SK-N-SH treated with all-trans-retinoic acid at 6 μM for 48 hours (cell line): ENCODE measurements at regions not wholly inside any gene's neighbourhood (a gene's known extent, or its start where the extent isn't known, plus 50 kb on each side); places are given as distances from the start of the nearest gene placed in this dataset.

Source experiments
- ATAC-seq: fragments of 200-7000 bp; cut with Tn5 transposase; 3 replicates; pipeline ENCODE4 v1.9.1; 2020; ENCODE audit warnings: mild to moderate bottlenecking, moderate library complexity
- ARNTL ChIP-seq: fragments of 450-650 bp; formaldehyde crosslinking; IDR thresholded peaks from 2 replicates; pipeline ENCODE4 v1.5.0; 2020; ENCODE audit warnings: low read depth, mild to moderate bottlenecking, moderate library complexity, borderline replicate concordance
- BACH2 ChIP-seq: fragments of 250-450 bp; sonication (Bioruptor Pico); IDR thresholded peaks from 2 replicates; pipeline ENCODE4 v1.9.0; 2021; ENCODE audit warnings: mild to moderate bottlenecking, borderline replicate concordance
- CSDC2 ChIP-seq: fragments of 250-450 bp; sonication (Bioruptor Pico); IDR thresholded peaks from 2 replicates; pipeline ENCODE4 v1.5.0; 2020; ENCODE audit warnings: mild to moderate bottlenecking, moderate library complexity
- CSRNP3 ChIP-seq: fragments of 250-450 bp; sonication (Bioruptor Pico); IDR thresholded peaks from 2 replicates; pipeline ENCODE4 v1.5.1; 2021; ENCODE audit warnings: mild to moderate bottlenecking, moderate library complexity
- ESRRG ChIP-seq: fragments of 250-450 bp; sonication (Bioruptor Pico); IDR thresholded peaks from 2 replicates; pipeline ENCODE4 v1.6.1; 2021; ENCODE audit warnings: mild to moderate bottlenecking
- GLIS3 ChIP-seq: fragments of 250-450 bp; sonication (Bioruptor Pico); IDR thresholded peaks from 2 replicates; pipeline ENCODE4 v1.5.0; 2020; ENCODE audit warnings: mild to moderate bottlenecking, moderate library complexity
- ISL1 ChIP-seq: fragments of 250-450 bp; sonication (Bioruptor Pico); IDR thresholded peaks from 2 replicates; pipeline ENCODE4 v2.1.2; 2022; ENCODE audit warnings: mild to moderate bottlenecking, moderate library complexity
- OSR1 ChIP-seq: fragments of 250-450 bp; sonication (Bioruptor Pico); IDR thresholded peaks from 2 replicates; pipeline ENCODE4 v1.8.0; 2022; ENCODE audit warnings: moderate library complexity, mild to moderate bottlenecking, inconsistent platforms
- PATZ1 ChIP-seq: fragments of 250-450 bp; sonication (Bioruptor Pico); IDR thresholded peaks from 2 replicates; pipeline ENCODE4 v1.8.0; 2020; ENCODE audit warnings: mild to moderate bottlenecking, moderate library complexity, borderline replicate concordance
- PPARA ChIP-seq: fragments of 250-450 bp; sonication (Bioruptor Pico); IDR thresholded peaks from 2 replicates; pipeline ENCODE4 v1.5.0; 2020; ENCODE audit warnings: mild to moderate bottlenecking, borderline replicate concordance
- SNAI2 ChIP-seq: fragments of 250-450 bp; sonication (Bioruptor Pico); IDR thresholded peaks from 2 replicates; pipeline ENCODE4 v1.5.0; 2020; ENCODE audit warnings: mild to moderate bottlenecking, moderate library complexity
- TCF4 ChIP-seq: fragments of 250-450 bp; sonication (Bioruptor Pico); IDR thresholded peaks from 2 replicates; pipeline ENCODE4 v1.8.0; 2021; ENCODE audit warnings: mild to moderate bottlenecking, moderate library complexity, borderline replicate concordance
- TOX ChIP-seq: fragments of 250-450 bp; sonication (Bioruptor Pico); IDR thresholded peaks from 2 replicates; pipeline ENCODE4 v1.8.0; 2021; ENCODE audit warnings: mild to moderate bottlenecking, moderate library complexity, borderline replicate concordance
- TSHZ2 ChIP-seq: fragments of 250-450 bp; sonication (Bioruptor Pico); IDR thresholded peaks from 2 replicates; pipeline ENCODE4 v1.5.0; 2020; ENCODE audit warnings: mild to moderate bottlenecking, moderate library complexity
- ZC3H10 ChIP-seq: fragments of 250-450 bp; sonication (Bioruptor Pico); IDR thresholded peaks from 2 replicates; pipeline ENCODE4 v1.5.1; 2021; ENCODE audit warnings: mild to moderate bottlenecking, moderate library complexity
- ZFP30 ChIP-seq: fragments of 450-650 bp; formaldehyde crosslinking; IDR thresholded peaks from 2 replicates; pipeline ENCODE4 v1.5.0; 2022; ENCODE audit warnings: mild to moderate bottlenecking, moderate library complexity
- ZNF565 ChIP-seq: fragments of 450-650 bp; formaldehyde crosslinking; conservative IDR thresholded peaks from 2 replicates; pipeline ENCODE4 v1.5.0; 2020; ENCODE audit warnings: low read depth, mild to moderate bottlenecking, moderate library complexity
- ZNF70 ChIP-seq: fragments of 450-650 bp; formaldehyde crosslinking; IDR thresholded peaks from 2 replicates; pipeline ENCODE4 v1.5.0; 2020; ENCODE audit warnings: mild to moderate bottlenecking, moderate library complexity
- ZNF8 ChIP-seq: fragments of 450-650 bp; formaldehyde crosslinking; IDR thresholded peaks from 2 replicates; pipeline ENCODE4 v1.5.0; 2020; ENCODE audit warnings: mild to moderate bottlenecking, moderate library complexity
- TF ChIP-seq, protein P1 (sequence below): fragments of 250-450 bp; sonication (Bioruptor Pico); IDR thresholded peaks from 2 replicates; pipeline ENCODE4 v1.5.1; 2020; ENCODE audit warnings: low read depth, mild to moderate bottlenecking, moderate library complexity
- TF ChIP-seq, protein P2 (sequence below): fragments of 250-450 bp; sonication (Bioruptor Pico); IDR thresholded peaks from 2 replicates; pipeline ENCODE4 v1.8.0; 2021; ENCODE audit warnings: low read depth, mild to moderate bottlenecking, moderate library complexity, borderline replicate concordance

- TF ChIP-seq ZNF565 (CRISPR knock-in tag), result no peak
- TF ChIP-seq CSRNP3 (CRISPR knock-in tag), result no peak
- TF ChIP-seq ZNF70 (CRISPR knock-in tag), result no peak
- TF ChIP-seq TCF4 (CRISPR knock-in tag), result no peak
- no peak for TF ChIP-seq ZNF8 (CRISPR knock-in tag)
- no peak for TF ChIP-seq TOX (CRISPR knock-in tag)
- no peak for TF ChIP-seq ARNTL (CRISPR knock-in tag)
- TF ChIP-seq BACH2, result no peak
- no peak for TF ChIP-seq OSR1
- TF ChIP-seq, protein P1, sequence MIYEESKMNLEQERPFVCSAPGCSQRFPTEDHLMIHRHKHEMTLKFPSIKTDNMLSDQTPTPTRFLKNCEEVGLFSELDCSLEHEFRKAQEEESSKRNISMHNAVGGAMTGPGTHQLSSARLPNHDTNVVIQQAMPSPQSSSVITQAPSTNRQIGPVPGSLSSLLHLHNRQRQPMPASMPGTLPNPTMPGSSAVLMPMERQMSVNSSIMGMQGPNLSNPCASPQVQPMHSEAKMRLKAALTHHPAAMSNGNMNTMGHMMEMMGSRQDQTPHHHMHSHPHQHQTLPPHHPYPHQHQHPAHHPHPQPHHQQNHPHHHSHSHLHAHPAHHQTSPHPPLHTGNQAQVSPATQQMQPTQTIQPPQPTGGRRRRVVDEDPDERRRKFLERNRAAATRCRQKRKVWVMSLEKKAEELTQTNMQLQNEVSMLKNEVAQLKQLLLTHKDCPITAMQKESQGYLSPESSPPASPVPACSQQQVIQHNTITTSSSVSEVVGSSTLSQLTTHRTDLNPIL (CRISPR knock-in tag), result no peak
- no peak for TF ChIP-seq ZFP30 (CRISPR knock-in tag)
- no peak for TF ChIP-seq PPARA (CRISPR knock-in tag)
- TF ChIP-seq ZC3H10 (CRISPR knock-in tag), result no peak
- no peak for TF ChIP-seq TSHZ2 (CRISPR knock-in tag)
- TF ChIP-seq PATZ1 (CRISPR knock-in tag), result no peak
- no peak for TF ChIP-seq SNAI2
- TF ChIP-seq ESRRG (CRISPR knock-in tag), result no peak
- no peak for TF ChIP-seq CSDC2 (CRISPR knock-in tag)
- no peak for ATAC-seq
Measured at GRCh38 chr15:100807028-100807427, 72.6 kb upstream of the ALDH1A3 start.

GRCh38 chr15:100808691-100809090, 70.9 kb upstream of the ALDH1A3 start:
- no peak for TF ChIP-seq GLIS3
- no peak for TF ChIP-seq ZNF8 (CRISPR knock-in tag)
- no peak for ATAC-seq

- ATAC-seq, result peak; percentile 36; the same call in 2 of the 3 replicates
- TF ChIP-seq ISL1 (CRISPR knock-in tag), result no peak
- no peak for TF ChIP-seq ZNF565 (CRISPR knock-in tag)
- TF ChIP-seq ZFP30 (CRISPR knock-in tag), result no peak
- TF ChIP-seq, protein P2, sequence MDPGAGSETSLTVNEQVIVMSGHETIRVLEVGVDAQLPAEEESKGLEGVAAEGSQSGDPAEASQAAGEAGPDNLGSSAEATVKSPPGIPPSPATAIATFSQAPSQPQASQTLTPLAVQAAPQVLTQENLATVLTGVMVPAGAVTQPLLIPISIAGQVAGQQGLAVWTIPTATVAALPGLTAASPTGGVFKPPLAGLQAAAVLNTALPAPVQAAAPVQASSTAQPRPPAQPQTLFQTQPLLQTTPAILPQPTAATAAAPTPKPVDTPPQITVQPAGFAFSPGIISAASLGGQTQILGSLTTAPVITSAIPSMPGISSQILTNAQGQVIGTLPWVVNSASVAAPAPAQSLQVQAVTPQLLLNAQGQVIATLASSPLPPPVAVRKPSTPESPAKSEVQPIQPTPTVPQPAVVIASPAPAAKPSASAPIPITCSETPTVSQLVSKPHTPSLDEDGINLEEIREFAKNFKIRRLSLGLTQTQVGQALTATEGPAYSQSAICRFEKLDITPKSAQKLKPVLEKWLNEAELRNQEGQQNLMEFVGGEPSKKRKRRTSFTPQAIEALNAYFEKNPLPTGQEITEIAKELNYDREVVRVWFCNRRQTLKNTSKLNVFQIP (CRISPR knock-in tag), result no peak
- TF ChIP-seq CSDC2 (CRISPR knock-in tag), result no peak
- TF ChIP-seq, all 23 proteins: peak for 0
Measured at GRCh38 chr15:100809151-100809550, 70.5 kb upstream of the ALDH1A3 start.

- peak; percentile 79 for ATAC-seq
- TF ChIP-seq PATZ1 (CRISPR knock-in tag), result no peak
- TF ChIP-seq, protein P1 (CRISPR knock-in tag), result no peak
- no peak for TF ChIP-seq GLIS3
- TF ChIP-seq ZNF8 (CRISPR knock-in tag), result no peak
- TF ChIP-seq ZC3H10 (CRISPR knock-in tag), result no peak
- TF ChIP-seq OSR1, result no peak
- TF ChIP-seq ARNTL (CRISPR knock-in tag), result no peak
- no peak for TF ChIP-seq TSHZ2 (CRISPR knock-in tag)
Measured at GRCh38 chr15:100809587-100809986, 70.0 kb upstream of the ALDH1A3 start.
